Inflammatory macrophage treated with lipopolysaccharide for 1 hour (primary cell): ENCODE measurements at regions not wholly inside any gene's neighbourhood (a gene's known extent, or its start where the extent isn't known, plus 50 kb on each side); places are given as distances from the start of the nearest gene placed in this dataset.
"Not testable (repeated sequence)": the region's sequence is repeated elsewhere in the genome, so short reads cannot be mapped to it uniquely, and the experiment has no call there.

Experiments
- DNase-seq, 2 donors: peaks; one replicate each; pipeline ENCODE4 v3.0.0-alpha.2; 2020 to 2022

DNA sequence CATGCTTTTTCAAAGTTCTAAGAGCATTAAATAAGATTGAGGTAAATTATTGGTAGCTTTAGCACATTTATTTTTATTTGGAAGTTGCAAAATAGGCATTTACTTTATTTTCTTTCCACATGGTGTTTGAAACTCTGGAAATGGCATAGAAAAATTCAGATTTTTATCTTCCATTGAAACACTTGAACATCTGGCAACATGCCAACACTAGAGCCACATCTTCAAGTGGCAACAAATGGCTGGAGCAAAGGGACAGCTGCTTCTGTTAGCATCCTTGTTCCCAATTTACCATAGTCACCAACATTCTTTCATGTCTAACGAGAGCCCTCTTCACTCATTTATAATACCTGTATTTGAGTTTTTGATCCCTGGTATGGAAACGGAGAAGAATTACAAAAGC is 539.9 kb downstream of the ZNF608 start:
- no peak for DNase-seq

DNA sequence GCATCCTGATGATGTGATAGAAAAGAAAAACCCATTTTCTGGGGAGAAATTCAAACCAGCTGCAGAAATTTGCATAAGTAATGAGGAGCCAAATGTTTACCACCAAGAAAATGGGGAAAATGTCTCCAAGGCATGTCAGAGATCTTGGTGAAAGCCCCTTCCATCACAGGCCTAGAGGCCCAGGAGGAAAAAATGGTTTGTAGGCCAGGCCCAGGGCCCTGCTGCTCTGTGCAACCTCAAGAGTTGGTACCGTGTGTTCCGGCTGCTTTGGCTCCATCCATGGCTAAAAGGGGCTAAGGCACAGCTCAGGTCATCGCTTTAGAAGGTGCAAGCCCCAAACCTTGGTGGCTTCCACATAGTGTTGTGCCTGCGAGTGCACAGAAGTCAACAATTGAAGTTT is 543.1 kb downstream of the ZNF608 start:
- no peak for DNase-seq

DNA sequence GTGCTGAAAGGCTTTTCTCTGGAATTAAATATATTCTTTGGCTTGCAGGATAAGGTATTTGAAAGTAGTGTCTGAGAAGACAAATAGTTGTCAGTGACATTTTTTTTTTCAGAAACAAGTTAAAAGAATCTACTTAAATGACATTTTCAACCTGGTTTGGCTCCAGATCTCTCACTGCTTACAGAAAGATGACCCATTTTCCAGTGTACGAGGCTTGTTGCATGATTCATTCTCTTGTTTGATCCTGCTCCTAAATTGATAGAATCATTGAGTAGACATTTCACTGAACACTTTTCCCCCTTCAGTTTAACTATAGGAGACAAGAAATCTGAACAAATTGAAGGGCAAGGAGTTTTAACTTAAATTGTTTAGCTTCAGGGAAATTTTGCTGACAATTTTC is 546.1 kb downstream of the ZNF608 start:
- DNase-seq, result no peak

DNA sequence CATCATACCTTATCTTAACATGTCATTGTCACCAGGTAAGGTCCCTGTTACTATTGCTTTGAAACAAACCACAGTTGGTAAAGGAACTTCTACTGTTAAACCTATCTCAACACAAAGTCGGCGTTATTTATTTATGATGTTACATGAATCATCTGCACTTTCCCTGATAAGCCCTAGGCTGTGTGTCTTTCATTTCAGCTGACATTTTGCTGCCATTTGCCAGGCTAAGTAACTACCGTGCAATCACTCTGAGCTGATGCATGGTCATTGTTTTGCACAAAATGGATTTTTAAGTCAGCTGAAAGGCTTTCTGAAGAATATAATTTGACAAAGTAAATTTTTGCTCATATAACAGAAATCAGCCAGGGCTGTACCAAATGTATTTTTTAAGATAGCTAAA is 546.5 kb downstream of the ZNF608 start:
- no peak for DNase-seq

DNA sequence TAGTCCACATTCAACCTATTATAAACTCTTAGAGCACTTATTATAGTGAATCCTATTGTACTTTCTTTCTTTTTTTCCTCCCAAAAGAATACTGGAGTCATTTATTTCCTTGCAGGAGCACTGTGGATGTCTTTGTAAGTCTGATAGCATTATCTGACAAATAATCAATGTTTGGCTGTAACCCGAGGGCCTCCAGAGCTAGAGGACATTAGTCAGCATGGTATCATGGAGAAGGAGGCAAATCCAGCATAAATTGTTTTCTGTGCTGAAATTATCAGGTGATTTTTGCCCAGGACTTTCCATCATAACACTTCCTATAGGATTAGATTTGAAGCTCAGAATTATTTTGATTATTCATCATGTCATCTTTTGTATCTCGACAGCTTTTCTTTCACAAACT is 551.0 kb downstream of the ZNF608 start:
- no peak for DNase-seq

DNA sequence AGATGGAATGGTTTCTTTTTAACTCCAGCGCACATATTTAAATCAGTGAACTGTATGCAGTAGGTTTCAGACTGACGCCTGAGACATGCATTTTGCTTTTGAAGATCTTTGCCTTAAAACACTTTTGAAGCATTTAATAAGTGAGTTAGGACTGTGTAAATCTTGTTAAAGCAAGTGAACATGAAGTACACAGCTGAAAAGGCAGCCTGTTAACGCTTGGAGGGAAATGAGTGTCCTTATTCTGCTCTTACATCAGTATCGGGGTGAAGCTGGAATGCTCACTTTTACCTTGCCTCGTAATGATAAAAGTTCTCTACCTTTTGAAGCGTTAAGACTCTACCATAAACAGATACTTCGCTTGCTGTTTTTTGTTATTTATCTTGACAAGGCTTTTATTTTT is 552.2 kb downstream of the ZNF608 start:
- no peak for DNase-seq

DNA sequence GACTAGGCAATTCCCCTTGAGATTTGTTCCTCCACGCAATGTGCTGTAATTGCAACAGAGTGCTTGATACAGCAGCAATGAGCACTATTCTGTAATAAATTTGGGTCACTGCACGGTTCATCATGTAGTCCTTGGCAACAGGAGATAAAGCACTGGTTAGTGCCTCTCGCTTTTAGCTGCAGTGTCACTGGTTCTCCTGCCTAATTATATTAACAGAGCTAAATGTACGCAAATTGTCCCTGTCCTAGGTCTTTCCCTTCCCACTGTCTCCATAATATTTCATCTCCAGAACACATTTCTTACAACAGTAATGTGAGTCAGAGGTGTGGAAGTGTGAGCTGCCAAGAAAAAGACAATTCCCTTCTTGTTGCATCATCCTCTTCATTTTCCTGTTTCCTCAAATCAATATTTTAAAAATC is 553.1 kb downstream of the ZNF608 start:
- DNase-seq, result no peak

DNA sequence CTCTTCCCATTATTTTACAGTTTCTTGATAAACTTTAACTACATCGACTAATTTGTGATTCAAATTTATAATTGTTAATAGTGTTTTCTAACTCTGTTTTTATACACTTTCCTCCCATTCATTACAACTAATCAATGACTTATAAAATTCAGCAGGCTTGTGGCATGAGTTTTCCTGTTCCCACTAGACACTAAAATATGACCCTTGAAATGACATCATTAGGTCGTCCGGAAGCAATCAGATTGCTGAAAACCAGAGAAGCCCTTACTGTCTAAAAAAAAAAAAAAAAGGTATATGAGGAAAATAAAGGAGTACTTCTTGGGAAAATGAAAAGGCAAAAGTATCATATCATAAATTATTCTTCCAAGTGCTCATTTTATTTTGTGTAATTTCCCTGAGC is 553.7 kb downstream of the ZNF608 start:
- no peak for DNase-seq

DNA sequence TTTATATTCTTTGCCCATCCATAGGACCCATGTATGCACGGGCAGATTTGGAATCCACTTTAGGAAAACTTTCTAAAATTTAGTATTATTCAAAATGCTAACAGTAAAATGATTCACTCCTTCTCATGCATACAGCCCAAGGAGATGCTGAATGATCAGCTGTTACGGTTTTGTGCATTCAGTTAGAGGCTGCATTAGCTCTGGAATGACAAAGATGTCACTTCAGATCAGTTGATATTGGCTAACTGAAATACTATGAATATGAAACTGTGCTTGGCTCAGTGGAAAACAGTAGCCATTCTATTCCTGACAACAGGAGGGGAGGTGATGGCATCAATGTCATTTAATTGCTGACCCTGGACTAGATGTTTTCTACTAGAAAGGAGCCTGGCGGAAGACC is 560.7 kb downstream of the ZNF608 start:
- no peak for DNase-seq

DNA sequence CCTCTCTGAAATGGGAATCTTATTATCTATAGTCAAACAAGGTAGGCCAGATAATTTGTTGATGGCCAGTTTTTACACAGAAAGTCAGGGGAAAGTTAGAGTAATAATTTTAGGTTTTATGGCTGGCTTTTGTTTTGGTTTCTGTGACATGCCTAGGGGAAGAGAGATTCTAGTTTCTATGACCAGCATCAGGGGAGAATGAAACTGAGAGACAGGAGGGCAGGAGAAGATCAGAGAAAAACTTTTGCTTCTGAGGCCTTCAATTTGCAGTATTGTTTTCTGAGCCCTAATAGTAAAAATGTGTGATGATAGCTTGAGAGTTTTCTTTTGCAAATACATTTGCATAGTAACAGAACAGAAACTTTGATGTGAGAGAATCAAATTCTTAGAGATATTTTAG is 564.3 kb downstream of the ZNF608 start:
- no peak for DNase-seq

DNA sequence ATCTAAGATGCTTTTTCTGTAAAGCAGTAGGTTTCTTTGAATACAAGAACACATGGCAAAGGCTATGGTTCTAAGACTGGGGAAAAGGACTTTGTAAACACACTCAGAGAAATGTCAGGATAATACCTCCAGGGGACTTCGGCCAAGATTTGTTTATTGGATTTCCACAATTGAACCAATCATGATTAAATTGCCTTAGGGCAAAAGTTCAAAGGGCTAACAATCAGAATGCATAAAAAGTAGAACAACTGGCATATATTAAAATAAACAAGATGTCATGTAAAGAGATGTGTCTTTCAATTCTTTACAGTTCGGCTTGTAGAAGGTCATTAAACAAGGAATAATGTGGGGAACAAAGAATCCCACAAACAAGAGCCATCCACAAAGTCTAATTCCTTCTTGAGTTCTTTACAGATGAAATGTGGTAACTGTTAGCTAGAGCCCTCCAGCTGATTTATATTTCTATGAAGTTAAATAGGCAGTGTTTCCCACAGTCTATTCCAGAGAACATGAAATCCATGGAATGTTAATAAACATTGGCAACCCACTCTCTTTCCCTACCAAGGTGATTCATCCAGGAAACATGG is 565.5 kb downstream of the ZNF608 start:
- no peak for DNase-seq

DNA sequence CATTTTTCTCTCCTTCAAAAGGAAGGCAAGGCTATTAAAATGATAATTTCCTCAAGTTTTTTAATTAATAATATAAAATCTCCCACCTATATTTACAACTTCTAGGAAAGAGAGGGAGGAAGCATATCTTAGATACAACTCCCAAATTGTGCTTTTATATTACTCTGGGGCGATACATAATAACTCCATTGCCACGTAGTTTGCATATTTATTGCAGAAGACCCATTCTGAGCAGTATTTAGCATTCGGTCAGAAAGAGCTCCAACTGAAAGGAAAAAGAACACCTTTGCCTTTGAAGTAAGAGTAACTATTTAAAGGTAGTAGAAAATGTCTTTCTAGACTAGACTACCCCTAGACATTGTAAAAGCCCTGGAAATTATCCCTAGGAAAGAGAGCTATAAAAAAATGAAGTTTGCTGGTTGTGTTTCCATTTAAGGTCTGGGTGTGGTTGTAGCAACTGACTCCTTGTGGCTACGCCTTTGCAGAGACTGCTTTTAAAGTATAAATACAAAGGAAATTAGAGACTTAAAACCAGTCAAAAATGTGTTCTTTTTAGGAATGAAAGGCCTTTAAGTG is 566.1 kb downstream of the ZNF608 start:
- DNase-seq, result no peak

DNA sequence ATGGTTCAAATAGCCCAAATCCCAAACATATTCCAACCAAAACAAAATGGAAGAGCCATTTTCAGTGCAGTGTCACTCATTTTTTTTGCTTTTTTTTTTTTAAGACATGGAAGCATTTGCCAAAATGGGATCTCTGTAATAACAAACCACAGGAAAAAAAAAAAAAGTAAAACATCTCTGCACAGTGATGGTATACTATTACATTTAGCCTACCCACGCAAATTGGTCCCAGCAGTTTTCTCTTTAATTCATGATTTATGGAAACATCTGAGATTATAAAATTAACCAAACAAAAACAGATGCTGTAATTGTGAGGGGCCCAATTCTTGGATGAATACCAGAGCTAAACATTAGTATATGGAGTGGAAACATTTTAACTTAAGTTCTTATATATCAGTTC is 566.6 kb downstream of the ZNF608 start:
- DNase-seq, result no peak

DNA sequence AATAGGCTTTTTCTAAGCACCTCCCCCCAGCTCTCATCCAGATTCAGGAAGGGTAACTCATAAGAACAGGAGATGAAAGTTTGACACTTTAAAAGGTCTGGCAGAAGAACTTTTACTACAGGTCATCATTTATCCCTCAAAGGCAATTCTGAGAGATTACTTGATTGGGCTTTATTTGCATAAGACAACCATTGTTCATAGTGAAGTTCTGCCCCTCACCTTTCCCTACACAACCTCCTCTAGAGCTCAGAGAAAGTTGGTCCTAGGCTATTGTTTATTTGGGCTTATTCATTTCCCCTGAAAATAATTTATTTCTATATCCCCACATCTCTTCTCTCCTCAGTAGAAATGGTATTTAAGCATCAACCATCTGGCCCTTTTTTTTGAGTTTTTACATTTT is 568.4 kb downstream of the ZNF608 start:
- no peak for DNase-seq

DNA sequence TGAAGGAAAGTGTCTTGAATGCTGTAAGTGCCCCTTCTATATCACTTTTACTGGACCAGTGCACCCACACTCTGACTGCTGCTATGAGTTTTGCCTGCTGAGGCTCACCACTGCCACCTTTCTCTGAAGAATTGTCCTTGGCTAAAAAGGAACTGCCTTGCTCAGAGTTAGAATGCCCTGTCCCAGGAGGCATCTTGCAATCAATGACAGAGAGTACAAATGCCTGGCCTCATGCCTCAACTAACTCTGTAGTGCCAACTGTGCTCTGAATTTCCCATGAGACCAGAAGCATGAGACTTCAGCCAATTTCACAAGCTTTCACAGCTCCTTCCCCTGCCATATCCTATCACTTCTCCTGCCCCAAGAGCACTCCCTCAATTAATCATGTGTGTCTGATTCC is 569.7 kb downstream of the ZNF608 start:
- no peak for DNase-seq

DNA sequence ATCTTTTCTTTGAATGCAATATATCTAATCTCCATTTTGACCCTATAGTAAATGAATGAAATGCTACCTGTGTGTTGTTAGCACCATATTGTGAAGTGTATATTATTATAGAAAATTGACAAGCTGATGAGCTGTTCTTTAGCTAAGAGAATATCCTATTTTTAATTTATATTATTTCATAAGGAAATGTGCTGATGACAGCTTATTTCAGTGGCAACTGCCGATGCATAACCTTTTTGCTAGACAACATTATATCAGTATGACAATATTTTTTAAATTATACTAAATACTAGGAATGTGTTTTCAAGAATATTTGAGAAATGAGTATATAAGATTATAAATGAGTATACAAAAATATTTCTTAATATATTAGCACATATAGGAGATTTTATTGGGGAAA is 573.1 kb downstream of the ZNF608 start:
- no peak for DNase-seq

DNA sequence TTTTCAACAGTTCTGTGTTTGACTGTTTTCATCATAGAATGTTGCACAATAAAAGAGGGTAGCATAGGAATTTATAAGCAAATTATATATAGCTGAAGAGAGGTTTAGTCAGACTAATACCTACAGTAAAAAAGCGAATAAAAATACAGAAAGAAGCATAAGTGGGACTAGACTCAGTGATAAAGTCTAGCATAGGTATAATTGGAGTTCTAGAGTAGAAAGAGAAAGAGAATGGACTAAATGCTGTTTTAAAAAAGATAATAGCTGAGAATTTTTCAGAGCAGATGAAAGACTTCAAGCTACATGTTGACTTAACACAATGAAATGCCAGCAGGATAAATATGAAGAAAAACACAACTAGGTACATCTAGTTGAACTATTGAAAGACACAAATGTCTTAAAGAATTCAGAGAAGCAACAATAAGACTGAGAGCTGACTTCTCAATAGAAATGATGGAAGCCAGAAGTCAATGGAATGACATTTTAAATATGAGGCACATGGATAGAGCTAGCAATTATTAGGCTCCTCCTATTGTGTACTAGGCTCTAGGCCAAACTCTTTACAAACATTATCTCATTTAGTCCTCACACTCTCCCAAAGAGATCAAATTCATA is 573.9 kb downstream of the ZNF608 start:
- DNase-seq, result no peak

DNA sequence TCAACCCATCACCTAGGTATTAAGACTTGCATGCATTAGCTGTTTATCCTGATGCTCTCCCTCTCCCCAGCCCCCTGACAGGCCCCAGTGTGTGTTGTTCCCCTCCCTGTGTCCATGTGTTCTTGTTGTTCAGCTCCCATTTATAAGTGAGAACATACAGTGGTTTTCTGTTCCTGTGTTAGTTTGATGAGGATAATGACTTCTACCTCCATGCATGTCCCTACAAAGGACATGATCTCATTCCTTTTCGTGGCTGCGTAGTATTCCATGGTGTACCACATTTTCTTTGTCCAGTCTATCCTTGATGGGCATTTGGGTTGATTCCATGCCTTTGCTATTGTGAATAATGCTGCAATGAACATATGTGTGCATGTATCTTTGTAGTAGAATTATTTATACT is 578.3 kb downstream of the ZNF608 start:
- DNase-seq, result not testable (repeated sequence)

DNA sequence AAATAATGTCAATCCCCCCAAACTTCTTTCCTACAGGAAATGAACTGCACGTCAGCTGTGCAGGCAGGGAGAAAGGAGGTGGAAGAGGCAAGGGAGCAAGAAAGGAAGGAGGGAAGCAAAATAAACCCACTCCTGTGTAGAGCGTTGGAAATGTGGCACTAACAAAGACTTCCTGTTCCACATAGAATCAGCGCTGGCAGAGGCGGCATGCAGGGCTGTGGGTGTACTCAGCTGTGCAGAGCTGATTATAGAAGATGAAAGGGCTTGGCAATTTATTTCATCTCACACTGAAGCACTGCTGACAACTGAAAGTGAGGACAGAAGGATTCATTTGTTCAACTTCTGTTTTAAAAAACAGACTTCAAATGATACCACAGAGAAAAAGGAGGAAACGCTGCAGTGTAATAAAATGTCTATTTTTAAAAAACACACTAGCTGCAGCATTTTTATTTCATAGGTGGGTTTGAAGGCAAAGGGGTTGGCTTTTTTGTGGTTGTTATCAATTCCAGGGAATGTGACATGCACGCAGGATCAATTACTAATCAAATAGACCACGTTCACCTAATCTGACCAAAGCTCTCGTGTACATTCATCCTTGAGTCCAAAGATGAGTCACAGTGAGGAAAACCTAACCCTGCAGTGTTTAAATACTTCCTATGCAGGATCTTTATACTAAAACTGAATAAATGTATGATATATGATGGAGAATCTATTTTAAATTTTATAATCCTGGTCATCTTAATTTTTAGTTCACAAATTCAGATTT is 583.5 kb downstream of the ZNF608 start:
- DNase-seq, result peak in 1 of 2 donors; percentile 26

DNA sequence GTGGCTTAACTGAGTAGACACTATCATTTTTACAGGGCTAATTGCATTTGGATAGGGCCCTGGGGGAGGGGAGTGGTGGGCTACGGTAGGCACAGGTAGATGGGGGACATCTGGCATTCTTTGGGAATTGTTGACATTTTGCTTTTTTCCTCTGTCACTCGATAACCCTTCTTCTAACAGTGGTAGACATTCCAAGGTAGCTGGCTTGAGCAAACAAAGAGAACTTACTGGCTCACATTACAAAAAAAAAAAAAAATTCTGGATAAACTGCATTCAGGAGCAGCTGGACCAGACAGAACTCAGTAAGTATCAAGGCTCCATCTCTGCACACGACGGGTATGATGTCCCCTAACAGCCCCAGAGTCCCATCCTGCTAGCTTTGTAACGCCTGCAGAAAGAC is 585.2 kb downstream of the ZNF608 start:
- DNase-seq, result no peak

DNA sequence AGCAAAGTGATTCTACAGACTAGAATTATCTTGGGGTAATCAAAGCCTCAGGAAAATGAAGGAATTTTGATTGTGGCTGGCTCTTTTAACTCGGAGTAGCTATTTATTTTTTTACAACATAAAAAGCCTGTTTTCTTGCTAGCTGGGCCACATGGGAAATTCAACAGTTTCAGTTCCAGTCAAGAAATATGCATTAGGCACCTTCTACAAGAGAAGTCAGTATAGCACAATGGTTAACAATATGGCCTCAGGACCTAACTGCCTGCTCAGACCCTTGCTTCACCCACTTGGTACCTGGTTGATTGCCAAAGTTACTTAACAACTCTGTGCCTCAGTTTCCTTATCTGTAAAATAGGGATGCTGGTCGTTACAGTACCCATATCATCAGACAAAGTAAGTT is 586.2 kb downstream of the ZNF608 start:
- DNase-seq, result no peak

DNA sequence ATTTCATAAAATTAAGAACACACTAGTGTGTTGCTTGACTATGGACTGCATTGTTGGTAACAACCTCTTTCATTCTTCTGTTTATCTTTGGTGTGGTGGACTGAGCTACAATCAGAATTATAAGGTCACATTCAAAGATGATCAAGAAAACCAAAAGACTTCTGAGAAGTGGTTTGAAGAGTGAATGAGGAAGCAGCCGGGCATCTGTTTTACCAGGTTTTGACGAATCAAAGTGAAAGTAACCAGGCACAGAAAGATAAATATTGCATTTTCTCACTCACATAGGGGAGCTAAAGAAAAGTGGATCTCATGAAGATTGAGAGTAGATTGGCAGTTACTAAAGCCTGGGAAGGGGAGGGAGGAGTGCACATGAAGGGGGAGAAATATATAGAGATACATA is 589.1 kb downstream of the ZNF608 start:
- peak in 1 of 2 donors; percentile 3 for DNase-seq

DNA sequence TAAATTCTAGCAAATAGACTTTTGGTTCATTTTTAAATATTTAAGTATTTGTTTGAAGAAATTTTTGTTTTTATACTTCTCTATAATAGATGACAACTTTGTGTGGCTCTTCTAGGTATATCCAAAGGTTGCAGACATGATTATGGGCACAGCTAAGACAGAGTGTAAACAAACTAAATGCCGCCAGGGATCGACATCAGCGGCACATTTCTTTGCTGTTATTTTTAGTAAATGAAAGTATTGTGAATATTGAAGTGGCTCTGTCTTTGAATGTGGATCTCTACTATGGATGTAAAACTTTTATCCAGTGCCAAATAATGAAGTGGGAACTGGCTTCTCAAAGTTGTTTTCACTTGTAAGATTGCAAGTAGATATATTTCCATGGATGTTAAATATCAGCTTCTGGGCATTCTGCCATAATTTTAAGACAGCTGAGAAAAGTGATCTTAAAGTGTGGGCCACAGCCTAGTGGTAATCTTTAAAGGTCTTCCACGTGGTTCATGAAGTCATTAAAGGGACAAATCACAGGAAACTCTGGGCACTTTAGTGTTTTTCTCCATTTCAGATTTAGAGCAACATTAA is 589.9 kb downstream of the ZNF608 start:
- DNase-seq, result no peak

DNA sequence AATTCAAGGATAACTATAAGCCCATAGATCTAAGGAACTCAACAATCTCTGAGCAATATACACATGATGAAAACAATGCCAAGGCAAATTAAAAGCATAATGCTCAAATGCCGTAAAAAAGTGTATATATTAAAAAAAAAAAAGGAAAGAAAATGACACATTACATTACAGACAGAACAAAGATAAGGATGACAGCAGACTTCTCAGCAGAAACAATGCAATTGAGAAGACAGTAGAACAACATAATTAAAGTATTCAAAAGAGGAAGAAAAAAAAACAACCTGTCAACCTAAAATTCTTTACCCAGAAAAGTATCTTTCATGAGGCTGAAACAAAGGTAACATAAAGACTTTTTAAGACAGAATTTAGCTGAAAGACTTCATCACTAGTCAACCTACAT is 591.7 kb downstream of the ZNF608 start:
- DNase-seq, result no peak
